ENCODE measurements at regions not wholly inside any gene's neighbourhood (a gene's known extent, or its start where the extent isn't known, plus 50 kb on each side); places are given as distances from the start of the nearest gene placed in this dataset.

DNA sequence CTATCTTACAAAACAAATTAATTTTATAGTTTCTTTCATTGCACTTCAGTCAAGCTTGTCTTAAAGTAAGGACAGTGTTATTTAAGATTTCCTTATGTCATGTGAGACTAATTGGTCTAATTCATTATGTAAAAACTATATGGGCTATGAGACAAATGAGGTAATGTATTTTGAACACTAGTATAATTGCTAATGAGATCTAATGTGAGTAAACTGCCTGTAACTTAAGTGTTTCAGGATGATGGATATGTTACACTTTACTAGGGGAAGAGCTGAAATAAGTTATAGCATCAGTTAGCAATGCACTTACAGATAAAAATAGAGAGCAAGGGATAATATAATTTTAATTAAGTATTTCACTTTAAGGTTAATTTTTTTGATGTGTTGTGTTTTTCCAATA, 386.3 kb upstream of the MAP3K7 start:
- DNase-seq (ENCODE audit: low spot score), result no peak

DNA sequence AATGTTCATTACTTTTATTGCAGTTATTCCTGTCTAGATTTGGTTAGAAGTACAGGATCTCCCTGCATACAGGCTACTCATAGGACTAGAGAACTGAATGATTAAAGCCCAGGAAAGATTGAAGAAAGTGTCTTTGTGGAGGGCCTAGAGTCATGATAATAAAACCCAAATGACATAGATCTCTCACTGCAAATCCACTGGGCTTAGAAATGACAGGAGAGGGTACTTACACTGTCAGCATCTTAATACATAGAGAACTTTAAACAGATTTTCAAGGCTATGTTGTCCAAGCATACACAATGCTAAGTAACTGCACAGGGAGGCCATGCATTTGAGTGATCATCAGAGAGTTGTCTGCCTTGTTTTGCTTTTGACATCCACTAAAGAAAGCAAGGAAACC, 383.8 kb upstream of the MAP3K7 start:
- DNase-seq (ENCODE audit: low spot score), result no peak

DNA sequence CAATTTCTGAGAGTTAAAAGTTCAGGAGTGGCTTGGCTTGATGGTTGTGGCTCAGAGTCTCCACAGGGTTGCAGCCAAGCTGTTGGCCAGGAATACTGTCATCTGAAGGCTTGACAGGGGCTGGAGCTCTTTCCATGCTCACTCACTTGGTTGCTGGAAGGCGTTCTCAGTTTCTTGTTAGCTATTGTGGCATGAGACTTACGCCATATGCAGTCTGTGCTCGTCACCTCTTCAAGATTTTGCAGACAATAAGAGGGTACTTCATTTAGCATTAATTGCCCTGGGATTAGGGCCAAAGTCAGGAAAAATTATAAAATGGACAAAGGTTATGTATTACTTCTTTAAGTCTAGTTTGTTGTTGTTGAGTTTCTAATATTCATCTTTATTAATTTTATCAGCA, 380.6 kb upstream of the MAP3K7 start:
- DNase-seq (ENCODE audit: low spot score), result no peak

DNA sequence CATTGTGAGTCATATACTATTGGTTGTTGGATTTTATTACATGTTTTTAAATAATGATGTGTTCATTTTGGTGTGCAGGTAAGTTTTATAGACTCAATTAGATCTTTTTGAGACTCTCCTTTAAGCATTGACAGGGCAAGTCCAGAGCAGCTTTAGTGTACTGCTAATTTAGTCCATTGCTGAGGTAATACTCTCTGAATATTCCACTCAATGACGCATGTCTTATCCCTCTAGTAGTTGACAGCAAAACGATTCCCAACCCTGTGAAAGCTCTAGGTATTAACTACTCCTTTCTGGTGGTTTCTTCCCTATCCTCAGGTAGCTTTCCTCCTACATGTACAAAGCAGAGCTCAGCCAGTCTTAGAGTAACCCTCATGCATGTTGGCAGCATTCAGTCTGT, 373.5 kb upstream of the MAP3K7 start:
- DNase-seq (ENCODE audit: low spot score), result no peak

GRCh38 chr6:90955246-90955645, 368.4 kb upstream of the MAP3K7 start:
- DNase-seq (ENCODE audit: low spot score), result no peak

DNA sequence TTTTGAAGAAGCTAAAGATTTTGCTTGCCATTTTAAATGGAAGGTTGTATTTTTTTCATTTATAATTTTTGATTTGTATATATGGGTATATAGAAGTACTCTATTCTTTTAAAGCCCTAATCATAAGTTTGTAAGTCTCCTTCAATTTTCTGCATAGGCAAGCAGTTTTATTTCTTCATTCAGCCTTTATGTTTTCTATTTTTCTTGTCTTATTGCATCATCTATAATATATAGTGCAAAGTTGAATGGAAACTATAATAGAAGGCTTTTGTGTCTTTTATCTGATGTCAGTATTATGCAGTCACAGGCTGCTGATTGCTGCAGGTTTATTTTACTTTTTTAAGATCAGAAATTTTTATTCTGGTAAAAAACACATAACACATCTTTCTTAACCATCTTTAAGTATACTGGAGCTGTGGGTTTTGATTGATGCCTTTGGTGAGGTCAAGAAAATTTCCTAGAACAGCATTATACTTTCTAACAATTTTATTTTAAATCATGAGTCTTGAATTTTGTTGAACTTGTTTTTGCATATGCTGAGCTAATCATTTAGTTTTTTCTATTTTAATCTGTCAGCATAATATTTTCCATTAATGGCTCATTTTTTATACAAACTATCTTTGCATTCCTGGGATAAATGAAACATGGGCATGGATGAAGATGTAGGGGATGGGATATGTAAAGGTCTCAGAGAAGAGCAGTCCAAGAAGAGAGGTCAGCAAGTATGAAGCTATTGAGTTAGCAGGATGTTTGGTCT, 366.7 kb upstream of the MAP3K7 start:
- no peak for DNase-seq (ENCODE audit: low spot score)

- DNase-seq (ENCODE audit: low spot score), result no peak
Measured at GRCh38 chr6:90952176-90952575, 365.3 kb upstream of the MAP3K7 start.

DNA sequence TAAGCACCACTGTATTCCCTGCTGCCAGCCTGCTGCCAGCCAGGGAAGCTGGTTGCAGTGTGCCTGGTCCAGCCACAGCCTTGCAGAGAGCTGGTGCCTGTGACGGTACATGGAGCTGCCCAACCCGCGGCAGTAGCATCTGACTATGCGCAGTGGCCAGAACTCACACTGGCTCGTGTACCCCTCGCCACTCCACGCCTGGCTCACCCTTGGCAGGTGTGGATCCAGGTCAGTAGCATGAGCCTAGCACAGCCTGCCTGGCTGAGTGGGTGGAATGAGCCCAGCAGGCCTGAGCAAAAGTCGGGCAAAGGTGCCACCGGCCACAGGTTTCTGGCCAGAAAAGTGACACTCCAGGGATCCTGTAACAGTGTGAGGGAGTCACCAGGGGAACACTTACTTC, 361.7 kb upstream of the MAP3K7 start:
- DNase-seq (ENCODE audit: low spot score), result no peak

DNA sequence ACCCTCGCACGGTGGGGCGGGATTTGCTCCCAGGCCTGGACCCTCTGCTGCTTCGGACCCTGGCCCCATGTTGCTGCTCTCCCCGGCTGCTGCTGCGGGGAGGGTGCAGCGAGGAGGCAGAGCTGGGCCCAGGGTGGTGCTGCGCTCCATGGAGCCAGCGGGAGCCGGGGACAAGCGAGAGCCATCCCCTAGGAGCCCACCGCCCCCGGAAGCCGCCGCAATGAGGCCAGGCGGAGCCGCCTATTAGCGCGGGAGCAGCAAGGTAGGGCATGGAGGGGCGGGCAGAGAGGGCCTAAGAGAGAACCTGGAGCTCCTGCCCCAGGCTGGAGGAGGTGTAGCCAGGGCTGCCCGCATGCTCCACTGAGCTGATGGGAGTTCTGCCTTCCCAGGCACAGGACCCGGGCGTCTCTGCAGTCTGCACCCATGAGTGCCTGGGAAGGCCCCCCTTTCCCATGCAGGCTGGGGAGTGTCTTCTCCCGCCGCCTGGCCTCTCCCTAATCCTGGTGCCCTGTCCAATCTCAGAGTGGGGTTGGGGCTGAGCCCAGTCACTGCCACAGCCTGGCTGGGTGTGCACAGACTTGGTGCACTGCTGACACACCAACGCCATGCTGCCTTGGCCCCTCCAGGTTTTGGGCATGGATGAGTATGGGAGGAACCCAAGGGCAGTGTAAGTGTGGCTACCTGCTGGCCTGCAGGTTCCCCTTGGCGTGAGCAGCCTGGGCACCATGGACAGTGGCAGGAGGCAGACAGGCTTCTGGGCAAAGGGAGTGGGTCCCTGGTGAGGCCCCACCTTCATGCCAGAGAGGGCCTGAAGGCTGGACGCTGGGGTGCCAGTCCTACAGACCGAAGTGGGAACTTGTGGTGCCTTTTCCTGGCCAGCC, 360.6 kb upstream of the MAP3K7 start:
- no peak for DNase-seq (ENCODE audit: low spot score)

- DNase-seq (ENCODE audit: low spot score), result no peak
Measured at GRCh38 chr6:90941885-90942284, 355.0 kb upstream of the MAP3K7 start.

DNA sequence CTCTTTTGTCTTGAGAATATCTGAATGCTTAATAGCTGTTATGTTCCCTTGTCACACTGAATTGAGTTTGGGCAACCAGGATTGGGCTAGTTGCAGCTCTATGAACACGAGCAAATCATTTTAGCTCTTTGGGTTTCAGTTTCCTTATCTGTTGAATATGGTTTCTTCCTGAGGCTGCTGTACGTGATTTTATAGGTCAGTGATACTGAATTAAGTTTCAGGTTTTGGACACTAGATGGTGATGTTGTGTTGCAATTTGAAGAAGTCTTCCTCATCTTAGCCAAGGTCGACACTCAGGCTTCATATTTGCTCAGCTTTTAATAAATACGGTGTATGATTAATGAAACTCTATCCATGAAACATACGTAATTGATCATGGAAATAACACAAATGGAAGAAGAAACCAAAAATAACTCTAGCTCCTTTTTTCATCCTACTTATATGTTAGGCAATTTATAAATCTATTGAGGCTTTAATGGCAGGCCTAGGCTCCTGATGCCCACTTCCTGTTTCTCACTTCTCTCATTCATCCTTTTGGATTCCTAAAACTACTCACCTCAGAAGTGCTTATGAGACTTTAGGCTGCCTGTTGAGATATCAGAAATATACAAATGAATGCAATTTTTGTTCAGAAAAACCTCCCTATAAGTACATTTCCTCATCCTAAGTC, 354.1 kb upstream of the MAP3K7 start:
- peak; percentile 65 for DNase-seq (ENCODE audit: low spot score)

DNA sequence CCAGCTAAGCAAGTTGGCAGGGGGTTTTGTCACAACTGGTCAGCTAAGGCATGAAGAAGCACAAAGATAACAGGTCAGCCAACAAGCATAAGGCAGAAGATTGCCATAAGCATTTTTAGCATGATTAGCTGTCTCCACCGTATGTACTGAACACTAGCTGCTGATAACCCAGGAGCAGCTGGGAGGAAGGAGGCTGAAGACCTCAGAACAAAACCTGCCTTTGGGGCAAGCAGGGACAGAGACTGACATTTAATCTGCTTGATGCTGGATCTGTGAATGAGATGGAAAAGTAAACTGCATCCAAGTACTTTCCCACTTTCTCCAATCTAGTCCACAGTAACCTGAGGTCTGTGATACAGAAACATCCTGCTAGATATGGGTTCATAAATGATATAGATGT, 353.0 kb upstream of the MAP3K7 start:
- no peak for DNase-seq (ENCODE audit: low spot score)

DNA sequence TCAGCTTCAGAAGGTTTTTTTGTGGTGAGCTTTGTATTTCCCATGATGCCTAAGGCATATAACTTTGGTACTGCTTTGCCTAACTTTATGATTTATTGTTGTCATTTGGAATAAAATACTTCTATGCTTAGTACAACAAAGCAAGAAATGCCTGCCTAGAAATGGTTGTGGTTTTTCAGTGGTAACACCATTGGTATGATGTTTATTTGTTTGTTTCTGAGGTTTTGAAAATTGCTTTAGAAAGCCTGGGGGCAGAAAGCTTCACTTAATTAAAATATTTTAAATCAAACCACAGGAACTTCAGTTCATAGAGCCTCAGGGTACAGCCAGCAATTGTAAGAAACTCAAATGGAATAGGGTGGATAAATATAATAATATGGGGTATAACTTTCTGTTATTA, 351.2 kb upstream of the MAP3K7 start:
- DNase-seq (ENCODE audit: low spot score), result no peak

GRCh38 chr6:90936286-90936685, 349.4 kb upstream of the MAP3K7 start:
- no peak for DNase-seq (ENCODE audit: low spot score)

DNA sequence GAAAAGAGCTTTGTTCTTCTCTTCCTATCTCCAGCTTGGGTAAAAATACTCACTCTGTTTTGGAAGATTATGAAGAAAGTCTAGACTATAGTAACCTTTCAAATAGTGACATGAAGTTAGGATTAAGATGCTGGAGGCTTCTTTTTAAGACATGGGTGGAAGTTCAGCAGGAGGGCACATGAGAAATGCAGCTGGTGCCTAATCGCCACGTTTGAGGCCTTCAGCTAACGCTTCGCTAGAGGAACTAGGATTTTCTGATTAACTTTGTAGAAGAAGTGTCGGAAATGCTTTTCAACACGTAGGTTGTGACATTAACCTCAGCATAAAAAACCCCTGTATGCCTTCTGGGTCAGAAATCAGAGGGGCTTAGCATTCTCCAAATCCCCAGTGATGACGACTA, 348.1 kb upstream of the MAP3K7 start:
- no peak for DNase-seq (ENCODE audit: low spot score)

GRCh38 chr6:90934081-90934480, 347.2 kb upstream of the MAP3K7 start:
- DNase-seq (ENCODE audit: low spot score), result no peak

- no peak for DNase-seq (ENCODE audit: low spot score)
Measured at GRCh38 chr6:90932351-90932750, 345.5 kb upstream of the MAP3K7 start.

GRCh38 chr6:90928051-90928450, 341.2 kb upstream of the MAP3K7 start:
- DNase-seq (ENCODE audit: low spot score), result no peak

DNA sequence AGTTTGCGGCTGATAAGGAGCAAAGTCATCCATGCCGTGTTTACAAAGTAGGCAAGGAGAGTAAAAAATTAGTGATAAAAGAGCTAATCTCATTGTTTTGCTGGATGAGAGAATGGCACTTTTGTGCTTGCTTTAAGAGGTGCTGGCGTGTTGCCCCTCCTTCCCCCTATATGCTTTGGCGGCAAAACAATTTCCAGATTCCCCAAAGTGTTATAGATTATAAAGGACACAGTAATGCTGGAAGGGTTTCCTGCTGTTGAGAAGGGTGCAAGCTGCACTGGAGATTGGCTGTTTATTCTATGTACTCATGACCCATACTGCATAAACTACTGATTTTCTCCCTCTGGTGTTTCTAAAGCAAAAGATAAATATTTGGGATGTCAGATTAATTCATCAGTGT, 338.9 kb upstream of the MAP3K7 start:
- DNase-seq (ENCODE audit: low spot score), result no peak

DNA sequence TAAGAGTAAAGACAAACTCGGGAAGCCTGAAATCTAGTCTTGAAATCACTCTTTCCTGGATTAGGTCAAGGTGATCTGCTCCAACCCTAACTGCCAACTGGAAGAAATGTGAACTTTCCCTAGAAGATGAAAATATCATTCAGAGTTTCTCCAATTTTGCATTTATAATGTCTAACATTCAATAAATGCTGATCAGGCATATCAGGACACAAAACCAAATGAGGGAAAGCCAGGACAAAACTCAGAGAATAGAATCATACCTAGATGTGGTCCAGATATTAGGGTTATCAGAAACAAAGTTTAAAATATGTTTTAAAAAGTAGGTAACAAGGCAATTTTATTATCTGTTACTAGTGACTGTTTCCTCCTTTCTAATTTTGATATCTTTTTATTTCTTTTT, 335.5 kb upstream of the MAP3K7 start:
- no peak for DNase-seq (ENCODE audit: low spot score)

- DNase-seq (ENCODE audit: low spot score), result no peak
Measured at GRCh38 chr6:90918361-90918760, 331.5 kb upstream of the MAP3K7 start.

GRCh38 chr6:90917376-90917775, 330.5 kb upstream of the MAP3K7 start:
- DNase-seq (ENCODE audit: low spot score), result no peak

DNA sequence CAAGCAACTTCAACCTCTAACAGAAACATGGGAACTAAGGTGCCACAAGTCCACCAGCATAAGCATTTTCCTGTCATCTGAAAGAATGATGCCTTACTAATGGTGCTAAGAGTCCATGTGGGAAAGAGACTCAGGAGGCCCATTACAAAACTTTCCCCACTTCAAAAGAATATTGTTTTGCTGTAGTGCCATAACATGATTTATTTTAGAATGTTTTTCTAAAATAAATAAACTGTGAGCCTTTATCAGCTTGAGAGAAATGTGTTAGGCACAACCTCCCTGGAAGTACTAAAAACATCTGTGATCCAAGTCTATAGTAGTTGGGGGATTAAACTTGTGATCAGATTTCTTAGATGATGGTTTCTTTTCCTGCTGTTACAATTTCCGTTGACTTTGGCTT, 330.1 kb upstream of the MAP3K7 start:
- no peak for DNase-seq (ENCODE audit: low spot score)

Data from HuH-7 (cell line).